Fibroblast of skin of left biceps (primary cell): ENCODE measurements at regions not wholly inside any gene's neighbourhood (a gene's known extent, or its start where the extent isn't known, plus 50 kb on each side); places are given as distances from the start of the nearest gene placed in this dataset.
"Not testable (repeated sequence)": the region's sequence is repeated elsewhere in the genome, so short reads cannot be mapped to it uniquely, and the experiment has no call there.

Source experiments
- DNase-seq, 2 experiments: peaks; one replicate each; pipeline ENCODE4 v3.0.0-alpha.2; 2013; ENCODE audit warnings: low read depth in 2 of 2

DNA sequence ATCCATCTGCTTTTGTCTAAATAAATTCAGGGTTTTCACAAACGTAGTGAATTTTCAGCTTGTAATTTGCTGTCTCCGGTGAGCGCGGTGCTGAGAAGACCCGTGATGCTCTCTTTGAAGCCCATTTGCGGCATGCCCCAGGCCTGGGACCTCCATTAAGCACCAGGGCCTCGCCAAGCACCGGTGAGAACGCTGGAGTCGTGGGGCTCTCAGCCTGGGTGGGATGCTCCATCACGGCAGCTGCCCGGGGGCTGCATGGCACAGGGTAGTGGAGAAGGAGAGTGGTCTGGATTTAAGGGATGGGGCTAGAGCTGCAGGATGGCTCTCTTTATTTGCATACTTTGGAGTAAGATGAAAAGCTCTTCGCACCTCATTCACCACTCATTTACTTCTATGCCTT, 248.7 kb downstream of the ABCC12 start:
- no peak for DNase-seq

DNA sequence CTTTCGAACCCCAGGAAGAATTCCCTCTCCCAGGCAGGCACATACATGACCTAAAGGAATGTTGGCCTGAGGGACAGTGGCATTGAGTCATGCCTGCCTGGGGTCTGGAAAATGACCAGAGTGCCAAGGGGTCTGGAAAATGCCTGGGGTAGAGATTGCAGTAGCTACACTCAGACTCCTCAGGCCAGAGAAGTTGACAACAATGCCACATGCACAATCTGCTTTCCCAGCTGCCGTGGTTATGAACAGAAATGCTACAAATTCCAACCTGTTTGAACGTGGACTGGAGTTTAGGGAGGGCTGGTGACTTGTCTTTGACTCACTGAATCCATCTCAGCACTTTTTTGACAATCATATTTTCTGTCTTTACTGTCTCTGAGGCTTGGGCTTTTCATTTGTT, 250.0 kb downstream of the ABCC12 start:
- no peak for DNase-seq

GRCh38 chr16:47904691-47905090, 251.1 kb downstream of the ABCC12 start:
- no peak for DNase-seq

- no peak for DNase-seq
Measured at GRCh38 chr16:47903470-47903869, 252.3 kb downstream of the ABCC12 start.

GRCh38 chr16:47897105-47897504, 258.7 kb downstream of the ABCC12 start:
- not testable (repeated sequence) for DNase-seq

GRCh38 chr16:47895146-47895545, 260.6 kb downstream of the ABCC12 start:
- DNase-seq: no peak

DNA sequence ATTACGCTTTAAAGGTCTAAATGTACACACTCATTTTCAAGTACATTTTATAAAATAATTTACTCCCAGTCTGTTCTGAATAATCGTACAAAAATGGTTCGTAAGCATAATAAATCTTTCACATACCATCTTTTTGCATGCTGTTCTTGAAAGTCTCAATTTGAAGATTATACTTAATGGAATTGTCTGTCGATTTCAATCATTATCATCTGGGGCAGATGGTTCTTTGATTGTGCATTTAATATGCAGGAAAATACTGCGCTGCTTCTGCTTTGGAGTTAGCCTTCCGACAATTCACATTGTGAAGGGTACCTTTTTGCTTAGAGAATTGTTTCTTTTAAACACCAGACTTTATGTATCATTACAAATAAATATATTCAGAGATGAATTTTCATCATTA, 262.8 kb downstream of the ABCC12 start:
- no peak for DNase-seq

- DNase-seq: no peak
Measured at GRCh38 chr16:47888734-47889133, 267.1 kb downstream of the ABCC12 start.

DNA sequence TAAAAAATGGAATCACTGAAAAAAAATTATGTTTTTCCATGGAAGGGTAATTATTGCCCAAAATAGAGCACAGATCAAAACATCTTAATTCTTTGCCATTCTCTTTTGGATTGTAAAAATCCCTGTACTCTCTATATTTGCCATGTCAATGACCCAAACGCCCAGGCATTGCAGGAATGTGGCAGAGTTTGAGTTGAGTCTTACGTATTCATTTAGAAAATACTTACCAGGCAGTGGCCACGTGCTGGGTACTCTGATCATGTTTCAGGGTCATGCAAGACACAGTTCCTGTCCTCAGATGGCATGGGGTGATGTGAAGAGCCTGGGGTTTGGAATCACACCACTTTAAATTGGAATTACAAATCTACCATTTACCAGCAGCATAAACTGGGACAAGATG, 267.7 kb downstream of the ABCC12 start:
- DNase-seq: no peak

GRCh38 chr16:47887496-47887895, 268.3 kb downstream of the ABCC12 start:
- DNase-seq: no peak

DNA sequence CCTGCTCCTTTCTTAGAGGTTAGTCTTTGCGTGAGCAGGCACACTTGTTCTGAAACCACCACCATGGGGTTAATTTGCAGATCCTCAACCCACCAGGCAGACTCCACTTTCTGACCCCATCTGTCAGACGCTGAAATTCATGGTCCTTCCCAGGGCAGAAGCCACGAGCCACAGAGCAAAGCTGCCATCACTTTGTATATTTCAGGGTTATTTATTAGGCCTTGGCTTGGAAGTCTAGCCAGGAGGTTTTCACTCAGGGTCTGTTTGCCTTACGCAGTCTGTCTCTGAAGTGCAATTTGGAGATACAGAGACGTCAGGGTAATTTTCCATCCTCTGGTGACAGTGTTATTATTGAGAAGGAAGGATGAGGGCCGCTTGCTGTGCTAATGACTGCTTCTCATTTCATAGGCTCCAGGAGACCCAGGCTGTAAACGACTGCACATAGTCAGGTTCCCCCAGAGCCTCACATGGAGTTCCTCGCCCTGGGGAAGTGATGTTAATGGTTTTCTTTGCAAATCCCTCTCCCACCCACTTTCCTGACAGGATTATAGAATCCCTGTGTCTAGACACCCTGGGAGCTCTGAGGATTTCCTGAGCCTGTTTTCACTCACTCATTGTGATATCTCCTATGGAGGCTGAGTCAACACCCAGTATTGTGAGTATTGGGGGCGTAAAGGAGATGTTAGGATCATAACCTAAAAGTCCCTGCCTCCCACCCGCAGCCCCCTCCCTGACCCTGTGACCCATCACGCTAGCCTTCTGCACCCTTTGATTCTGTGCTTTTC, 269.0 kb downstream of the ABCC12 start:
- no peak for DNase-seq

DNA sequence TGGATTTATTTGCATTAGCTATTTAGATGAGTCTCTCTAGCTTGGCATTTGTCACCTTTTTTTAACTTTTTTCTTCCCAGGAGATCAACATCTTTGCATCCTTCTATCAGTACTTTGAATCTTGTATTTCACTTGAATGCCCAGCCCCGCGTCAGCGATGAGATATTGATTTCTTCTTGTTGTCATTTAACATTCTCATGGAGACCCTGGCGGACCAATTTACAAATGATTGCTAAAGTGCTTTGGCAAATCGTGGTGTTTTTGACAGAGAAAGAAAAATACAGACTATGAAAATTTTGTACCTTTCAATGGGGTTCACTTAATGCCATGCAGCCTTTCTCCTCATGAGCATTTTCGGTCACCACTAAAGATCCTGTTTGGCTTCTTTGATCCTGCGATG, 269.7 kb downstream of the ABCC12 start:
- no peak for DNase-seq

DNA sequence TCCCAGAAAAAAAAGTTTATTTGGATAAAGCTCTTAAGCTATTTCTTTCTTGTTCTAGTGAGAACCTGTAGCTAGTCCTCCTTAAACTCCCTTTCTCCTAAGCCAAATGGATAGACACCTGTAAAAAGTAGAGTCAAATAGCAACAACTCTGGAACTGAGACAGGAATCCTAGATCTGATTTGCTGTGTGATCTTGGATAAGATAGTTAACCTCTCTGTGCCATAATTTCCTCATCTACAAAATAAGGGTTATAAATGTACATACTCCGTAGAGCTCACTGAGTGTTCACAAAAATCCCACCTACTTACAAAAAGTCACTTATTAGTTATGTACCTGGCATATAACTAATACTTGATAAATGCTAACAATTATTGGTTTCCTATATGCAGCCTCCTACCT, 270.3 kb downstream of the ABCC12 start:
- DNase-seq: no peak

- DNase-seq: no peak
Measured at GRCh38 chr16:47884116-47884725, 271.6 kb downstream of the ABCC12 start.

DNA sequence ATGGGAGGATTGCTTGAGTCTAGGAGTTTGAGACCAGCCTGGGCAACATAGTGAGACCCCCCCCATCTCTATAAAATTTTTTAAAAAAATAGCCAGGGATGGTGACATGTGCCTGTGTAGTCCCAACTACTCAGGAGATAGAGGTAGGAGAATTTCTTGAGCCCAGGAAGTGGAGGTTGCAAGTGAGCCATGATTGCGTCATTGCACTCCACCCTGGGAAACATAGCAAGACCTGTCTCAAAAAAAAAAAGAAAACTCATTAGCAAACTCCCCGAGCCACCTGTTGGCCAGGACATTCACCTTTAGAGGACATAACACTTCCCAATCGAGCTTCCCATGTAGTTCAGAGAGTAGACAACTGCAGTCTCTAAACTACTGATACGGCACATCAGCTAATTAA, 274.2 kb downstream of the ABCC12 start:
- DNase-seq: no peak

- DNase-seq: no peak
Measured at GRCh38 chr16:47880653-47881052, 275.1 kb downstream of the ABCC12 start.

- DNase-seq: no peak
Measured at GRCh38 chr16:47877166-47877565, 278.6 kb downstream of the ABCC12 start.

DNA sequence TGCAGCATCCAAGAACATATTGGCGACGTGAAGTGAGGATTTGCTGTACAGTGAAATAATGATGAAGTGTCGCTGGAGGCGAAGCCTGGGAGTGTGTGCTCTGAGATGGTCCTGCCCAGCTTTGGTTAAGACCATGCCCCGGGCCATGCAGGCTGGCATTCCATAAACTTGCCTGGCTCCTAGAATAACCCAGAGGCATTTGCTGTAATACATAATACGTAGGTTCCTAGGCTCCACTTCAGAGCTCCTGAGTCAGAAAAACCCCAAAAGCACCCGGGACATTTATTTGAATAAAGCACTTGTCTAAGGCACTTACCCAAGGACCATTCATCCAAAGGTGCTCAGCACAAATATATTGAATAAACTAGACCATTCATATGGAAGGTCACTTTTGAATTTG, 279.3 kb downstream of the ABCC12 start:
- no peak for DNase-seq

- DNase-seq: no peak
Measured at GRCh38 chr16:47873434-47873833, 282.4 kb downstream of the ABCC12 start.

GRCh38 chr16:47872225-47872624, 283.6 kb downstream of the ABCC12 start:
- DNase-seq: no peak

DNA sequence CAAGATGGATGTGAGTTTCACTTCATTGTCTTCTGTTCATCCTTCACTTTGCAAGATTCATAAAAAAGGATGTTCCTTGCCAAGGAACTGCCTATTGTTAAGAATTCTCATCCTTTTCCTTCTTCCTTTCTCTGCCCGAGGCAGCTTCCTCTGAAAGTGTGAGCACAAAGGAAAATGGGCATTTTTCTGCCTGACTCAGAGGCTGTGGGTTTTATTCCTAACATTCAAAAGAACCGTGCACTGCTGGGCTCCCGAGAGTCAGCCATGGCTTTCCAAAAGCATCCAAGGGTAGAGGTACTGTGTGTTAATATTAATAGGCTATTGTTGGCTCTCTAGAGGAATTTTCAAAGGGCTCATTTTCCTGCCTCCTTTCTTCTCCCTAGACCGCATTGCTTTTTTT, 289.4 kb downstream of the ABCC12 start:
- DNase-seq: no peak

GRCh38 chr16:47865337-47865855, 290.4 kb downstream of the ABCC12 start:
- DNase-seq: no peak

DNA sequence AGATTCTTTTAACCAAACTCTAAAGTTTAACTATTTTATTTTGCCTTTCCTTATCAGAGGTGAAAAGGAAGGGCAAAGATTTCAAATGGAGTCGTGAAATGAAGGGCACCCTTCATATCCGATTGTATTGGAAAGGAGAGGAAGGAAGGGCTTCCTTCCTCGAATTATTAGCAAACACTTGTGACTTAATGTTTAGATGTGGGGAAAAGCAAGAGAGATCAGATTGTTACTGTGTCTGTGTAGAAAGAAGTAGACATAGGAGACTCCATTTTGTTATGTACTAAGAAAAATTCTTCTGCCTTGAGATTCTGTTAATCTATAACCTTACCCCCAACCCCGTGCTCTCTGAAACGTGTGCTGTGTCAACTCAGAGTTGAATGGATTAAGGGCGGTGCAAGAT, 291.5 kb downstream of the ABCC12 start:
- not testable (repeated sequence) for DNase-seq
